GM18861 (cell line): ENCODE measurements at regions not wholly inside any gene's neighbourhood (a gene's known extent, or its start where the extent isn't known, plus 50 kb on each side); places are given as distances from the start of the nearest gene placed in this dataset.
"Not testable (repeated sequence)": the region's sequence is repeated elsewhere in the genome, so short reads cannot be mapped to it uniquely, and the experiment has no call there.

ENCODE experiments used
- ATAC-seq: cut with Tn5 transposase; IDR thresholded peaks from one replicate; pipeline ENCODE4 v1.9.1; 2021; ENCODE audit not compliant: unreplicated experiment

GRCh38 chr1:4062560-4062959, 162.5 kb upstream of the C1orf174 start:
- no peak for ATAC-seq

- ATAC-seq: no peak
Measured at GRCh38 chr1:4062992-4063391, 162.9 kb upstream of the C1orf174 start.

GRCh38 chr1:4063516-4063915, 163.4 kb upstream of the C1orf174 start:
- no peak for ATAC-seq

GRCh38 chr1:4064150-4064889, 164.2 kb upstream of the C1orf174 start:
- ATAC-seq: no peak

GRCh38 chr1:4066860-4067599, 167.0 kb upstream of the C1orf174 start:
- no peak for ATAC-seq

- ATAC-seq: no peak
Measured at GRCh38 chr1:4068076-4068475, 168.0 kb upstream of the C1orf174 start.

- no peak for ATAC-seq
Measured at GRCh38 chr1:4071653-4072052, 171.6 kb upstream of the C1orf174 start.

- ATAC-seq: no peak
Measured at GRCh38 chr1:4072481-4073153, 172.5 kb upstream of the C1orf174 start.

GRCh38 chr1:4075436-4076225, 175.6 kb upstream of the C1orf174 start:
- ATAC-seq: no peak

- ATAC-seq: no peak
Measured at GRCh38 chr1:4076346-4076745, 176.3 kb upstream of the C1orf174 start.

GRCh38 chr1:4078091-4078962, 178.3 kb upstream of the C1orf174 start:
- not testable (repeated sequence) for ATAC-seq

GRCh38 chr1:4079815-4080214, 179.7 kb upstream of the C1orf174 start:
- ATAC-seq: no peak

GRCh38 chr1:4081806-4082711, 182.0 kb upstream of the C1orf174 start:
- ATAC-seq: no peak

- no peak for ATAC-seq
Measured at GRCh38 chr1:4083231-4084047, 183.4 kb upstream of the C1orf174 start.

- ATAC-seq: no peak
Measured at GRCh38 chr1:4084048-4084431, 184.0 kb upstream of the C1orf174 start.

- no peak for ATAC-seq
Measured at GRCh38 chr1:4084446-4084845, 184.4 kb upstream of the C1orf174 start.

GRCh38 chr1:4084896-4085295, 184.8 kb upstream of the C1orf174 start:
- no peak for ATAC-seq

- ATAC-seq: no peak
Measured at GRCh38 chr1:4085546-4085945, 185.5 kb upstream of the C1orf174 start.
